K562 (cell line): ENCODE measurements at regions not wholly inside any gene's neighbourhood (a gene's known extent, or its start where the extent isn't known, plus 50 kb on each side); places are given as distances from the start of the nearest gene placed in this dataset.

Experiments
- ATAC-seq: fragments of 200-7000 bp; cut with Tn5 transposase; 3 replicates; pipeline ENCODE4 v1.9.1; 2020; ENCODE audit warnings: moderate library complexity
- BruUV-seq: library from RNA; stranded (reverse); fragments of 400-500 nt; replicated peaks from 2 replicates; lab custom pipeline; 2021; lab: Mats Ljungman, UMichigan
- CTCF ChIA-PET: fragments of 300-600 bp; formaldehyde crosslinking; extraction: SDS; loops from one replicate; lab custom pipeline; 2021; ENCODE audit warnings: low intra/inter-chr PET ratio; lab: Yijun Ruan, JAX
- POLR2A ChIA-PET: fragments of 300-600, 350-650 bp; sonication (Branson Sonifier 250); formaldehyde crosslinking; extraction: SDS; loops from one replicate; lab custom pipeline; 2021; ENCODE audit warnings: antibody characterized with exemption, inconsistent platforms; lab: Yijun Ruan, JAX
- DNase-seq, 4 experiments: peaks; one replicate each; pipeline versions ENCODE4 v3.0.0 to v3.0.0-alpha.2; 2011 to 2018; ENCODE audit warnings: low spot score in 3 of 4, mixed read lengths in 3 of 4; ENCODE audit errors: extremely low read depth in 1 of 4
- FAIRE-seq: peaks from 2 replicates; lab custom pipeline; 2011; peaks lifted over from hg19 to GRCh38; lab: Jason Lieb, UNC
- H2AFZ ChIP-seq: 2 replicates; pipeline ENCODE4 v1.6.0; 2011; ENCODE audit warnings: low read depth, low read length, control low read depth, inconsistent platforms
- H3K27ac ChIP-seq: fragments of 200-600 bp; 3 replicates; pipeline ENCODE4 v1.8.0; 2011; ENCODE audit warnings: low read depth, mild to moderate bottlenecking, control low read depth, inconsistent platforms, low read length, moderate library complexity, mixed read lengths; ENCODE audit errors: extremely low read depth
- H3K27me3 ChIP-seq, 2 experiments: fragments of 300-600 bp in 1 of 2; 2 replicates in 1 of 2; 3 replicates in 1 of 2; pipeline versions ENCODE4 v1.6.0 to v1.8.0; 2011; ENCODE audit warnings: inconsistent platforms in 2 of 2, low read length in 2 of 2, mild to moderate bottlenecking in 1 of 2, mixed read lengths in 1 of 2, moderate library complexity in 1 of 2; ENCODE audit not compliant: control insufficient read depth in 2 of 2, insufficient read depth in 2 of 2
- H3K36me3 ChIP-seq: fragments of 300-600 bp; 3 replicates; pipeline ENCODE4 v1.8.0; 2011; ENCODE audit warnings: mild to moderate bottlenecking, low read length, inconsistent platforms; ENCODE audit not compliant: control insufficient read depth, insufficient read depth
- H3K4me1 ChIP-seq, 2 experiments: fragments of 200-600 bp in 1 of 2; replicated peaks in 1 of 2; 2 replicates in 1 of 2; 3 replicates in 1 of 2; pipeline versions ENCODE4 v1.5.1 to v1.8.0; 2011; ENCODE audit warnings: inconsistent platforms in 2 of 2, low read length in 2 of 2, mild to moderate bottlenecking in 1 of 2, mixed read lengths in 1 of 2, moderate library complexity in 1 of 2; ENCODE audit not compliant: control insufficient read depth in 2 of 2, insufficient read depth in 2 of 2
- H3K4me2 ChIP-seq: 2 replicates; pipeline ENCODE4 v1.6.1; 2011; ENCODE audit warnings: low read length, control low read depth, inconsistent platforms, mixed read lengths; ENCODE audit not compliant: insufficient read depth
- H3K4me3 ChIP-seq: fragments of 200-600 bp; sonication (generic), shearing (Covaris generic); 2 replicates; pipeline ENCODE4 v1.5.1; 2016; ENCODE audit warnings: control low read depth, inconsistent platforms
- H3K79me2 ChIP-seq: fragments of 200-600 bp; 3 replicates; pipeline ENCODE4 v1.8.0; 2011; ENCODE audit warnings: low read length, inconsistent platforms; ENCODE audit not compliant: control insufficient read depth, insufficient read depth
- H3K9ac ChIP-seq, 2 experiments: 2 replicates each; pipeline versions ENCODE4 v1.6.0 to v1.6.1; 2011; ENCODE audit warnings: low read depth in 2 of 2, low read length in 2 of 2, control low read depth in 1 of 2, inconsistent platforms in 1 of 2, mild to moderate bottlenecking in 1 of 2, mixed read lengths in 1 of 2; ENCODE audit not compliant: insufficient read depth in 1 of 2
- H3K9me1 ChIP-seq: one replicate; pipeline ENCODE4 v1.6.0; 2011; ENCODE audit warnings: inconsistent platforms, mild to moderate bottlenecking, low read length, moderate library complexity; ENCODE audit not compliant: control insufficient read depth, insufficient read depth
- H3K9me3 ChIP-seq: replicated peaks from 2 replicates; pipeline ENCODE4 v1.5.1; 2011; ENCODE audit warnings: low read depth, low read length, inconsistent platforms; ENCODE audit not compliant: control insufficient read depth, insufficient read depth
- H4K20me1 ChIP-seq: replicated peaks from 2 replicates; pipeline ENCODE4 v1.6.1; 2011; ENCODE audit warnings: low read length, inconsistent platforms, mixed read lengths; ENCODE audit not compliant: control insufficient read depth, insufficient read depth
- DPF2 ChIP-seq: fragments of 450-650 bp; IDR thresholded peaks from 2 replicates; pipeline ENCODE4 v1.6.1; 2016
- FOXJ2 ChIP-seq: fragments of 200-800 bp; sonication (Bioruptor generic); IDR thresholded peaks from 2 replicates; pipeline ENCODE4 v1.6.1; 2016; ENCODE audit warnings: missing genetic modification characterization, missing compliant biosample characterization
- KDM1A ChIP-seq, 2 experiments: fragments of 450-650 bp; IDR thresholded peaks; 2 replicates each; pipeline ENCODE4 v1.6.1; 2016; ENCODE audit warnings: mild to moderate bottlenecking in 2 of 2
- SIN3A ChIP-seq, 2 experiments: fragments of 150-350 bp in 1 of 2; IDR thresholded peaks; 2 replicates each; pipeline ENCODE4 v1.6.1; 2011 to 2016; ENCODE audit warnings: borderline replicate concordance in 2 of 2, low read depth in 2 of 2, low read length in 2 of 2, mild to moderate bottlenecking in 2 of 2, moderate library complexity in 2 of 2; ENCODE audit not compliant: control insufficient read depth in 1 of 2
- WGBS: fragments of 100-300 bp; shearing (Covaris generic); methylation state at CpG from one replicate; pipeline ENCODE4 v1.1.6; 2016; ENCODE audit warnings: low coverage, mixed read lengths; ENCODE audit not compliant: insufficient coverage; ENCODE audit errors: missing lambda C conversion rate; 5-methylcytosine and 5-hydroxymethylcytosine counted together
- in situ Hi-C: fragments of 300-500 bp; cut with MboI; formaldehyde crosslinking; loops from 4 replicates; pipeline ENCODE4 v1.15.0; 2018; ENCODE audit warnings: inconsistent platforms, mixed read lengths
- intact Hi-C: fragments of 100-400 bp; cut with micrococcal nuclease; formaldehyde crosslinking; loops from 2 replicates; pipeline ENCODE4 v1.14.2; 2022
- TF ChIP-seq, protein P1 (sequence below): sonication (generic); formaldehyde crosslinking; IDR thresholded peaks from 2 replicates; pipeline ENCODE4 v1.8.0; 2023; ENCODE audit warnings: mild to moderate bottlenecking, missing genetic modification reagents
- TF ChIP-seq, protein P2 (sequence below): fragments of 250-450 bp; sonication (Bioruptor Pico); IDR thresholded peaks from 2 replicates; pipeline ENCODE4 v1.5.0; 2021; ENCODE audit warnings: mild to moderate bottlenecking, borderline replicate concordance
- TF ChIP-seq, protein P3 (sequence below): sonication (generic); formaldehyde crosslinking; IDR thresholded peaks from 2 replicates; pipeline ENCODE4 v1.8.0; 2022; ENCODE audit warnings: mild to moderate bottlenecking, low read depth, missing genetic modification reagents

GRCh38 chr4:137378821-137379220 is 153.5 kb downstream of the PCDH18 start (continued):
- TF ChIP-seq, protein P1, sequence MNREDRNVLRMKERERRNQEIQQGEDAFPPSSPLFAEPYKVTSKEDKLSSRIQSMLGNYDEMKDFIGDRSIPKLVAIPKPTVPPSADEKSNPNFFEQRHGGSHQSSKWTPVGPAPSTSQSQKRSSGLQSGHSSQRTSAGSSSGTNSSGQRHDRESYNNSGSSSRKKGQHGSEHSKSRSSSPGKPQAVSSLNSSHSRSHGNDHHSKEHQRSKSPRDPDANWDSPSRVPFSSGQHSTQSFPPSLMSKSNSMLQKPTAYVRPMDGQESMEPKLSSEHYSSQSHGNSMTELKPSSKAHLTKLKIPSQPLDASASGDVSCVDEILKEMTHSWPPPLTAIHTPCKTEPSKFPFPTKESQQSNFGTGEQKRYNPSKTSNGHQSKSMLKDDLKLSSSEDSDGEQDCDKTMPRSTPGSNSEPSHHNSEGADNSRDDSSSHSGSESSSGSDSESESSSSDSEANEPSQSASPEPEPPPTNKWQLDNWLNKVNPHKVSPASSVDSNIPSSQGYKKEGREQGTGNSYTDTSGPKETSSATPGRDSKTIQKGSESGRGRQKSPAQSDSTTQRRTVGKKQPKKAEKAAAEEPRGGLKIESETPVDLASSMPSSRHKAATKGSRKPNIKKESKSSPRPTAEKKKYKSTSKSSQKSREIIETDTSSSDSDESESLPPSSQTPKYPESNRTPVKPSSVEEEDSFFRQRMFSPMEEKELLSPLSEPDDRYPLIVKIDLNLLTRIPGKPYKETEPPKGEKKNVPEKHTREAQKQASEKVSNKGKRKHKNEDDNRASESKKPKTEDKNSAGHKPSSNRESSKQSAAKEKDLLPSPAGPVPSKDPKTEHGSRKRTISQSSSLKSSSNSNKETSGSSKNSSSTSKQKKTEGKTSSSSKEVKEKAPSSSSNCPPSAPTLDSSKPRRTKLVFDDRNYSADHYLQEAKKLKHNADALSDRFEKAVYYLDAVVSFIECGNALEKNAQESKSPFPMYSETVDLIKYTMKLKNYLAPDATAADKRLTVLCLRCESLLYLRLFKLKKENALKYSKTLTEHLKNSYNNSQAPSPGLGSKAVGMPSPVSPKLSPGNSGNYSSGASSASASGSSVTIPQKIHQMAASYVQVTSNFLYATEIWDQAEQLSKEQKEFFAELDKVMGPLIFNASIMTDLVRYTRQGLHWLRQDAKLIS (CRISPR knock-in tag): no peak
- TF ChIP-seq DPF2 (no peak), KDM1A (IDR thresholded peaks at IDR 0.05) (no peak)

- no peak for DNase-seq
- Histone ChIP-seq H3K79me2 (no peaks in the 10 kb centered on the region), H3K27me3 (no peaks in the 10 kb centered on the region), H3K9me3 (no peaks in the 10 kb centered on the region), H3K9ac (no peak overlapping the region), H3K4me3 (no peak overlapping the region), H3K4me1 (no peaks in the 10 kb centered on the region), H4K20me1 (no peaks in the 10 kb centered on the region), H3K27ac (no peak overlapping the region), H3K9me1 (no peaks in the 10 kb centered on the region), H3K4me2 (no peak overlapping the region), H2AFZ (no peak overlapping the region), H3K36me3 (no peaks in the 10 kb centered on the region)
- ChIA-PET CTCF (no interaction called here), POLR2A (no interaction called here)
- no TSS peak for BruUV-seq
- WGBS: 0% methylated on average over 3 of the region's 3 CpGs
- FAIRE-seq: no peak
- no peak for ATAC-seq
- in situ Hi-C loops: no loop called here
- intact Hi-C loops: no loop called here
- TF ChIP-seq, protein P2, sequence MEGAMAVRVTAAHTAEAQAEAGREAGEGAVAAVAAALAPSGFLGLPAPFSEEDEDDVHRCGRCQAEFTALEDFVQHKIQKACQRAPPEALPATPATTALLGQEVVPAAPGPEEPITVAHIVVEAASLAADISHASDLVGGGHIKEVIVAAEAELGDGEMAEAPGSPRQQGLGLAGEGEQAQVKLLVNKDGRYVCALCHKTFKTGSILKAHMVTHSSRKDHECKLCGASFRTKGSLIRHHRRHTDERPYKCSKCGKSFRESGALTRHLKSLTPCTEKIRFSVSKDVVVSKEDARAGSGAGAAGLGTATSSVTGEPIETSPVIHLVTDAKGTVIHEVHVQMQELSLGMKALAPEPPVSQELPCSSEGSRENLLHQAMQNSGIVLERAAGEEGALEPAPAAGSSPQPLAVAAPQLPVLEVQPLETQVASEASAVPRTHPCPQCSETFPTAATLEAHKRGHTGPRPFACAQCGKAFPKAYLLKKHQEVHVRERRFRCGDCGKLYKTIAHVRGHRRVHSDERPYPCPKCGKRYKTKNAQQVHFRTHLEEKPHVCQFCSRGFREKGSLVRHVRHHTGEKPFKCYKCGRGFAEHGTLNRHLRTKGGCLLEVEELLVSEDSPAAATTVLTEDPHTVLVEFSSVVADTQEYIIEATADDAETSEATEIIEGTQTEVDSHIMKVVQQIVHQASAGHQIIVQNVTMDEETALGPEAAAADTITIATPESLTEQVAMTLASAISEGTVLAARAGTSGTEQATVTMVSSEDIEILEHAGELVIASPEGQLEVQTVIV: no peak
- TF ChIP-seq SIN3A (IDR thresholded peaks at IDR 0.05; ENCODE audit: borderline replicate concordance in 2 of 2, control insufficient read depth in 1 of 2, low read depth in 2 of 2, low read length in 2 of 2) (no peak), FOXJ2 (tag) (no peak)
- TF ChIP-seq, protein P3, sequence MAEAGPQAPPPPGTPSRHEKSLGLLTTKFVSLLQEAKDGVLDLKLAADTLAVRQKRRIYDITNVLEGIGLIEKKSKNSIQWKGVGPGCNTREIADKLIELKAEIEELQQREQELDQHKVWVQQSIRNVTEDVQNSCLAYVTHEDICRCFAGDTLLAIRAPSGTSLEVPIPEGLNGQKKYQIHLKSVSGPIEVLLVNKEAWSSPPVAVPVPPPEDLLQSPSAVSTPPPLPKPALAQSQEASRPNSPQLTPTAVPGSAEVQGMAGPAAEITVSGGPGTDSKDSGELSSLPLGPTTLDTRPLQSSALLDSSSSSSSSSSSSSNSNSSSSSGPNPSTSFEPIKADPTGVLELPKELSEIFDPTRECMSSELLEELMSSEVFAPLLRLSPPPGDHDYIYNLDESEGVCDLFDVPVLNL (CRISPR knock-in tag): no peak
These were observed 153.9 kb downstream of the PCDH18 start for GRCh38 chr4:137378393-137378792.
